ENCODE measurements at regions not wholly inside any gene's neighbourhood (a gene's known extent, or its start where the extent isn't known, plus 50 kb on each side); places are given as distances from the start of the nearest gene placed in this dataset.
"Not testable (repeated sequence)": the region's sequence is repeated elsewhere in the genome, so short reads cannot be mapped to it uniquely, and the experiment has no call there.

DNA sequence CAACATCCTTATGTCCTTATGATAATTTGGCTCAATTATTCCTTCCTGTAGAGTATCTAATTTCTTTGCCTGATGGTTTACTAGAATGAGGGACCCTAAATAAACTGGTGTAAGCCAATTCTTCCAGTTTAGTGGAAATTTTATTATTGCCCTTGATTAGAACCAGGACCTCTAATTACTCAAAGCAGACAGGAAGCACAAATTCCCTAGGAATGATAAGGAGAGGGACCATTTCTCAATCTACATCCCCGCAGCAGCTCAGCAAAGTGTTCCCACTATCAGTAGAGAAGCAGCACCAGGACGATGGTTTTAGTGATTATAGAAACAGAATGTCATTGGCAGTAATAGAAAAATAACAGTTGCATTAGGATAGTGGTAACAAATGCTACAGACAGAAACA, 97.1 kb downstream of the PLPPR4 start:
- Mint-ChIP-seq H3K4me3 (no peak overlapping the region), H3K4me1 (no peaks in the 10 kb centered on the region), H3K36me3 (ENCODE audit: low read depth) (no peaks in the 10 kb centered on the region), H3K27ac (no peak overlapping the region), H3K27me3 (peaks cover 8% of the 10 kb centered on the region), H3K9me3 (no peaks in the 10 kb centered on the region)
- ATAC-seq (replicated peaks): no peak

DNA sequence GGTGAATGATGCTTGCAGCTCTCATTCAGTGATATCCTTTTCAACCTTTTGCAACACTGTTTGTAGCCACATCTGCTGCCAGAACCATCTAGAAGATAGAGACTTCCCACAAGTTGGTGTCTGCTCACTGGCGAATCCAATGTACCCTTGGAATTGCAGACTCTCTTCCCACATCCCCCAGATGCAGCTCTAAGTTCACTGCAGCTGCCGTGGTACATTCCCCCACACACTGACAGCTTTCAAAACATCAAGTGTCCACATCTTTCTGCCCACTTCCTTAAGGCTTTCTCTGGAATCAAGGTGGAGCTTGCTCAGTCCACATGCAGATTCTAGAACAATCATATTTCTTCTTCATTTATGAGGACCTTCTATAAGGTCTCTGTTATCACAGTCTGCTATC, 99.2 kb downstream of the PLPPR4 start:
- Mint-ChIP-seq H3K4me1 (no peaks in the 10 kb centered on the region), H3K27me3 (peaks cover 8% of the 10 kb centered on the region)

DNA sequence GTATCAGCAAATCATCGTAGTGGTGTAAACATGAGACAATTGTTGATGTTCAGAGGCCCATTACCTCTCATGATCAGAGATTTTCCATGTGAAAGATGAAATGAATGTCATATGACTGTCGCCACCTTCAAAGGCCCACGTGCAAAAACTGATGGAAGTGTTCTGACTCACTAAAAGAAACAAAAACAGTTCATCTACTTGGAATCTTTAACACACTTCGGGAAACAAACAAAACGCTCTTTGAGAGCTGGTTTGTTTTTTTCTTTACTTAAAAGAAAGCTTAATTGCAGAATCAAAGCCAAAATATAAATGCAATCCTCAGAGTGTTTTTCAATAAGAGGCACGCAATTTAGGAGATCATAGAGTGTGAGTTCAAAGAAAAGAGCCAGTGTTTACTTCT, 100.8 kb downstream of the PLPPR4 start:
- no peaks in the 10 kb centered on the region for H3K4me1 Mint-ChIP-seq
- no peak overlapping the region for H3K4me3 Mint-ChIP-seq
- no peak for ATAC-seq (replicated peaks)
- no peaks in the 10 kb centered on the region for H3K9me3 Mint-ChIP-seq
- H3K36me3 Mint-ChIP-seq (ENCODE audit: low read depth): no peaks in the 10 kb centered on the region
- H3K27ac Mint-ChIP-seq: no peak overlapping the region
- H3K27me3 Mint-ChIP-seq: peaks cover 5% of the 10 kb centered on the region

More for the DNA sequence above, 99.2 kb downstream of the PLPPR4 start:
- Mint-ChIP-seq H3K27ac (no peak overlapping the region), H3K4me3 (no peak overlapping the region), H3K36me3 (ENCODE audit: low read depth) (no peaks in the 10 kb centered on the region), H3K9me3 (no peaks in the 10 kb centered on the region)
- no peak for ATAC-seq (replicated peaks)

DNA sequence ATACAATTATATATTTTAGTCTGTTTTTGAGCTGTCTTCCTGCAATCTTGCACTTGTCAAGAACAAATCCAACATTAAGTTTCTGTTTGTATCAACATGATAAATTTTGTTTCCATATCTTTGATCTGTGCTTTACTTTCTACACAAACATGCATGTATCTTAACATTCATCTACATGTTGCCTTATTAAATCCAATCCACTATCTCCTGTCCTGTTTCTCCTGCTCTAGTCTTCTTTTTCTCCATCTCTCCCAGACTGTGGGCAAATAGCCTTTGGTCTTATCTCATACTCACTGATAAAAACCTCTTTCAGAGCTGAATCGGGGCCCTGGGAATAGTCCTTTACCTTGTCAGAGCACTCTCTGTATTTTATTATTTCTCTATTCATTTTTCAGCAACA, 101.3 kb downstream of the PLPPR4 start:
- Mint-ChIP-seq H3K9me3 (no peaks in the 10 kb centered on the region), H3K36me3 (ENCODE audit: low read depth) (no peaks in the 10 kb centered on the region), H3K4me1 (no peaks in the 10 kb centered on the region), H3K27me3 (peaks cover 3% of the 10 kb centered on the region), H3K4me3 (no peak overlapping the region), H3K27ac (no peak overlapping the region)
- ATAC-seq (replicated peaks): no peak

DNA sequence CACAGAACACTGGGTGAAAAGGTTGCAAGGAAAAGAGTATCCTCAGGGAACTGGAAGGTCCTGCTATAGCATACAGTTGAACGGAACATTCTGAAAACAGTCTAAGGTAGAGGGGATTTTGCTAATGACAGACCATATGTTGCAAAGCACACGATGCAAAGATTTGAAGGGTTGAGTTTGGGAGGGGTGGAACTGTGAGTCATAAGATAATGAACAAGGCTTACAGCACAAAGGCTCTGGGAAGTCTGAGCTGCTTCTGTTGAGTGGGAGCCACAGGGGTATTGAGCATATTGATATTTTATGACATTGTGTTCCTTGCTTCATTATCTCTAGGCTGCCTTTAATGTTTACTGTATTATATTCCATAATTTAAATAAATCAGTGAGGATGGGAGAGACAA, 104.9 kb downstream of the PLPPR4 start:
- peaks cover 3% of the 10 kb centered on the region for H3K27me3 Mint-ChIP-seq
- no peak overlapping the region for H3K4me3 Mint-ChIP-seq
- no peak for ATAC-seq (replicated peaks)
- H3K4me1 Mint-ChIP-seq: no peaks in the 10 kb centered on the region
- no peak overlapping the region for H3K27ac Mint-ChIP-seq
- no peaks in the 10 kb centered on the region for H3K36me3 Mint-ChIP-seq (ENCODE audit: low read depth)
- H3K9me3 Mint-ChIP-seq: no peaks in the 10 kb centered on the region

DNA sequence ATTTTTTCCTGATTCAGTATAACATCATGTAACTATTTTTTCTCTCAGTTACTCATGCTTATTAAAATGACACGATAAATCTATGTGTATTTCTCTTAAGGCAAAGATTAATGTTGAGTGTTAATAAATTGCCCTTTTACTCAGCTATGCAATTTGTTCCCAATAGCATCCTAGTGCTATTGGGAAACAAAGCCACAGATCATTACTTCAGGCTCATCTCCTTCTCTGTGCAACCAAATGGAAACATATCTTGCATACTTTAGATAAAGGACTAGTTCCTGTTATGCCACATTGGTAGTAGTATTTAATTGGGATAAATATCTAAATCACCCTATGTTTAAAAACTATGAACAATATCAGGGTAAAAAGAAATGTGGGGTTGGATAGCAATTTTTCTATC, 106.2 kb downstream of the PLPPR4 start:
- no peaks in the 10 kb centered on the region for H3K36me3 Mint-ChIP-seq (ENCODE audit: low read depth)
- H3K27ac Mint-ChIP-seq: no peak overlapping the region
- no peaks in the 10 kb centered on the region for H3K9me3 Mint-ChIP-seq

DNA sequence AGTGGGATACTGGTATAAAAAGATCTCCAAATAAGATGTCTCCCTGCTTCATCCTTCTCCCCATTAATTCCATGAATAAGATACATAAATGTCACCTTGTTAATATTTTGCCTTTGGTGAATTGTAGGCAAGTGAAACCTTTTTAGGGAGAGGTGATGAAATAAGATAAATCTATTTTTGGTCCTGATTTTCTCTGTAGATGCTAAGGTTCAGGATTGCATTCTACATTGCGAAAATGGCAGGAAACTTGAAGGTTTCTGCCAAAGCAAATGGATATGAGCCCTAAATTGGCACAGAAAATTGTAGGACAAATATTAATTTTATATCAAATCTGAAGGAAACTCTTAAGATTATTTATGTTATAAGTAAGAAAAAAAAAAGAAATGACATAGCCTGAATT, 107.1 kb downstream of the PLPPR4 start:
- H3K4me1 Mint-ChIP-seq: no peaks in the 10 kb centered on the region
- no peaks in the 10 kb centered on the region for H3K27me3 Mint-ChIP-seq
- no peak overlapping the region for H3K27ac Mint-ChIP-seq
- H3K9me3 Mint-ChIP-seq: no peaks in the 10 kb centered on the region
- no peak overlapping the region for H3K4me3 Mint-ChIP-seq
- H3K36me3 Mint-ChIP-seq (ENCODE audit: low read depth): no peaks in the 10 kb centered on the region
- no peak for ATAC-seq (replicated peaks)

More for the DNA sequence above, 106.2 kb downstream of the PLPPR4 start:
- ATAC-seq (replicated peaks): no peak
- H3K4me3 Mint-ChIP-seq: no peak overlapping the region
- peaks cover 3% of the 10 kb centered on the region for H3K27me3 Mint-ChIP-seq
- no peaks in the 10 kb centered on the region for H3K4me1 Mint-ChIP-seq

DNA sequence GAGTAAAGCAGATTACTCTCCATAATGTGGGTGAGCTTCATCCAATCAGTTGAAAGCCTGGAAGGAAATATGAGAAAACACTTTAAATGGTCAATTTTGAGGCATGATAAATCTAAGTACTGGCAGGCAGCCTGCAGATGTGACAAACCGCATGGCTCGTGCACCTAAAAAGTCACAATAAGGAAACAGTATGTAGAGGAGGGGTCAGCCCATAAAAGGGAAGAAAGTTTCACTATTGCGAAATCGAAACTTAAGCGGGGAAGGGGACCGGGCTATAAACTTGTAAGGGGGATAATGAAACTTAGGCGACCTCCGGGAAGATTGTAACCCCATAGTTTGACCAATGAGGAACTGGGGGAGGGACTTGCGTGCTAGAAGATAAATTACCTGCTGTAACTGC, 109.8 kb downstream of the PLPPR4 start:
- no peak overlapping the region for H3K27ac Mint-ChIP-seq
- no peaks in the 10 kb centered on the region for H3K27me3 Mint-ChIP-seq
- H3K4me3 Mint-ChIP-seq: no peak overlapping the region
- H3K4me1 Mint-ChIP-seq: no peaks in the 10 kb centered on the region
- no peak for ATAC-seq (replicated peaks)
- H3K9me3 Mint-ChIP-seq: no peaks in the 10 kb centered on the region
- no peaks in the 10 kb centered on the region for H3K36me3 Mint-ChIP-seq (ENCODE audit: low read depth)

DNA sequence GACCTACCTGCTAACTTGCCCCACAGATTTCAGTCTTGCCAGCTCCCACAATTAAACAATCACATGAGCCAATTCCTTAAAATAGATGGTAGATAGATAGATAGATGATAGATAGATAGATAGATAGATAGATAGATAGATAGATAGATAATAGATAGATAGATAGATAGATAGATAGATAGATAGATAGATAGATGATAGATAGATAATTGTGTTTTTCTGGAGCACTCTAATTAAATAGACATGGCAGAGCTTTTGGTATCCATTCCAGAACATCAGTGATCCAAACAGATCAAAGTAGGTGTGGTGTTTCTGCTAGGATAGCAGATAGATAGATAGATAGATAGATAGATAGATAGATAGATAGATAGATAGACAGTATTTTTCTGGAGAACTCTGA, 110.4 kb downstream of the PLPPR4 start:
- H3K27me3 Mint-ChIP-seq; H3K4me1 Mint-ChIP-seq; H3K36me3 Mint-ChIP-seq (ENCODE audit: low read depth); ATAC-seq (replicated peaks); H3K9me3 Mint-ChIP-seq; H3K27ac Mint-ChIP-seq; H3K4me3 Mint-ChIP-seq: not testable (repeated sequence)

DNA sequence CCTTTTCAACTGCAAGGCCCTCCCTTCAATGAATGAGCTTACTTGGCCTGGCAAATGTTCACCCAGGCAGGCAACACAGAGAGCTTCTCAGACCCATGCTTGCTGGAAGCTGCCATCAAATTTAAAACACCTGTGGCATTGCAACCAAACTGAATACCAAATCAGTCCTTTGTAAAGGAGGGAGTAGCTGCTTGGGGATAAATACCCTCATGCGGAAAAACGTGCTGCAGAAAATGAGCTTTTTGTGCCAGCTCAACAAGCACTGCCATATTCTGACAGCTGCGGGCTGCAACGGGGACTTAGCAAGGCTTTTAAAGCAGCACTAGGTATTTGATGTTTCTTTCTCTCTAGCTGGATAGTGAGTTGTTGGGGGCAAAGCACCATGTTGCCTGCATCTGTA, 119.7 kb downstream of the PLPPR4 start:
- no peaks in the 10 kb centered on the region for H3K4me1 Mint-ChIP-seq
- H3K36me3 Mint-ChIP-seq (ENCODE audit: low read depth): no peaks in the 10 kb centered on the region
- no peak overlapping the region for H3K27ac Mint-ChIP-seq
- no peak overlapping the region for H3K4me3 Mint-ChIP-seq
- no peak for ATAC-seq (replicated peaks)
- H3K27me3 Mint-ChIP-seq: peaks cover 3% of the 10 kb centered on the region
- no peaks in the 10 kb centered on the region for H3K9me3 Mint-ChIP-seq

DNA sequence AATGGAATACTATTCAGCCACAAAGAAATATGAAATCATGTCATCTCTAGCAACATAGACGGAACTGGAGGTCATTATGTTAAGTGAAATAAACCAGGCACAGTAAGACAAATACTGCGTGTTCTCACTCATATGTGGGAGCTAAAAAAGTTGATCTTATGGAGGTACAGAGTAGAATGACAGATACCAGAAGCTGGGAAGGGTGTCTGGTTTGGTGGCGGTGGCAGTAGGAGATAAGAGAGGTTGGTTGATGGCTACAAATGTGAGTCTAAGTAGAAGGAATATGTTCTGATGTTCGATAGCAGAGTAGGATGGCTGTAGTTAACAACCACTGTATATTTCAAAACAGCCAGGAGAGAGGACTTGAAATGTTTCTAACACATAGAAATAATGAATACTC, 121.6 kb downstream of the PLPPR4 start:
- Mint-ChIP-seq H3K27ac (no peak overlapping the region), H3K9me3 (no peaks in the 10 kb centered on the region), H3K4me1 (no peaks in the 10 kb centered on the region), H3K4me3 (no peak overlapping the region), H3K27me3 (peaks cover 3% of the 10 kb centered on the region), H3K36me3 (ENCODE audit: low read depth) (no peaks in the 10 kb centered on the region)
- ATAC-seq (replicated peaks): no peak

DNA sequence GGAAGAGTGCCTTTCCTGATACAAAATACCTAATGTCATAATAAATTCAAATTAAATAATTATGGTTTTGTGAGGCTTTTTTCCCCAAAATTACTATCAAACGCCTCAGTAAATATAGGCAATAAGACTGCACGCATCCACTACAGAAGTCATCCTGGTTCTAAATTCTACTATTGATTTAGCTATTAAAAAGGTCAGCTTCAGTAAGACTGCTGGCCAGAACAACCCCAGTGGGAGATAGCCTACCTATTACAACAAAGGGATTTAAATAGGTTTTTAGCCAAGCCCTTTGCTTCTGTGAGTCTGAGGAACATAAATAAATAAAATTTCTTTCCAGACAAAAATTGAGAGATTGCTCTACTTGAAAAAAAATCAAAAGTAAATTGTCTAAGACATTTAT, 132.1 kb downstream of the PLPPR4 start:
- H3K4me3 Mint-ChIP-seq: no peak overlapping the region
- no peak overlapping the region for H3K27ac Mint-ChIP-seq
- H3K36me3 Mint-ChIP-seq (ENCODE audit: low read depth): no peaks in the 10 kb centered on the region
- no peak for ATAC-seq (replicated peaks)
- H3K9me3 Mint-ChIP-seq: no peaks in the 10 kb centered on the region
- H3K4me1 Mint-ChIP-seq: no peaks in the 10 kb centered on the region
- H3K27me3 Mint-ChIP-seq: peaks cover 4% of the 10 kb centered on the region

DNA sequence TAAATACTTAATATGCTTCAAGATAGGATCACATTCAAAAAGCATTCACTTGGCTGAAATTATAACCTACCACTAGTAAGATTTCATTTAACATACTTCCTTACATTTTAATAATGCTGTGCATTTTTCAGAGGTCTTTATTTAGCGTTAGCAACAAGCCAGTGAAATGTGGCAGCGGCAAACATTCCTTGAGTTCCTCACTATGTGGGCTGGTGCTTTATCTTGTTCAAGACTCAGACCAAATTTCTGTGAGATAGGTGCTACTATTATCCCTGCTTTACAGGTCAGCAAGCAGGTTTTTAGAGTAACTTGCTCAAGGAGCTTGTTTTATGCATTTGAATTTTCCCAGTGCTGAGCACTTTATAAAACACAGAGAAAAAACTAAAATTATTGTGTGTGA, 132.7 kb downstream of the PLPPR4 start:
- H3K4me1 Mint-ChIP-seq: no peaks in the 10 kb centered on the region
- no peaks in the 10 kb centered on the region for H3K36me3 Mint-ChIP-seq (ENCODE audit: low read depth)
- no peak overlapping the region for H3K4me3 Mint-ChIP-seq
- H3K9me3 Mint-ChIP-seq: no peaks in the 10 kb centered on the region
- H3K27me3 Mint-ChIP-seq: peaks cover 4% of the 10 kb centered on the region
- no peak overlapping the region for H3K27ac Mint-ChIP-seq
- ATAC-seq (replicated peaks): no peak

DNA sequence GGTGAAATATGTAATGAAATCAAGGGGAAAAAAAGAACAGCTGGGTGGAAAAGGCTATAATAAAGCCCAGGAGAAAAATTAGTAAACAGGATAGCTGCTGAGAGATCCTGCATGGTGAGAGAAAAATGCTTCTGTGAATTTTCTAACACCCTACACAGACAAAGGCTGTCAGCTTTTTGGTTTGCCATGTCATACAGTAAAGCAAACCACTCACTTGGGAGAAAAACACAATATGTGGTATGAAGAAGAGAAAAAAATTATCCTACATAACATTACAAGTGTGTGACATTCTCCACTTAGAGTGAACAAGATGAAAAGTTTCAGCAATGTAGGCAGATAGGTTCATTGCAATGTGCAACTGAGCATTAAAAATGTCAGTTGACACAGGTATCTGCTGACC, 133.6 kb downstream of the PLPPR4 start:
- Mint-ChIP-seq H3K4me3 (no peak overlapping the region), H3K4me1 (no peaks in the 10 kb centered on the region), H3K27me3 (peaks cover 4% of the 10 kb centered on the region), H3K9me3 (no peaks in the 10 kb centered on the region), H3K27ac (no peak overlapping the region), H3K36me3 (ENCODE audit: low read depth) (no peaks in the 10 kb centered on the region)
- ATAC-seq (replicated peaks): no peak

DNA sequence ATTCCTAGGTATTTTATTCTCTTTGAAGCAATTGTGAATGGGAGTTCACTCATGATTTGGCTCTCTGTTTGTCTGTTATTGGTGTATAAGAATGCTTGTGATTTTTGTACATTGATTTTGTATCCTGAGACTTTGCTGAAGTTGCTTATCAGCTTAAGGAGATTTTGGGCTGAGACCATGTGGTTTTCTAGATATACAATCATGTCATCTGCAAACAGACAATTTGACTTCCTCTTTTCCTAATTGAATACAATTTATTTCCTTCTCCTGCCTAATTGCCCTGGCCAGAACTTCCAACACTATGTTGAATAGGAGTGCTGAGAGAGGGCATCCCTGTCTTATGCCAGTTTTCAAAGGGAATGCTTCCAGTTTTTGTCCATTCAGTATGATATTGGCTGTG, 137.3 kb downstream of the PLPPR4 start:
- not testable (repeated sequence) for ATAC-seq (replicated peaks); H3K9me3 Mint-ChIP-seq; H3K4me1 Mint-ChIP-seq; H3K36me3 Mint-ChIP-seq (ENCODE audit: low read depth); H3K4me3 Mint-ChIP-seq; H3K27ac Mint-ChIP-seq; H3K27me3 Mint-ChIP-seq

DNA sequence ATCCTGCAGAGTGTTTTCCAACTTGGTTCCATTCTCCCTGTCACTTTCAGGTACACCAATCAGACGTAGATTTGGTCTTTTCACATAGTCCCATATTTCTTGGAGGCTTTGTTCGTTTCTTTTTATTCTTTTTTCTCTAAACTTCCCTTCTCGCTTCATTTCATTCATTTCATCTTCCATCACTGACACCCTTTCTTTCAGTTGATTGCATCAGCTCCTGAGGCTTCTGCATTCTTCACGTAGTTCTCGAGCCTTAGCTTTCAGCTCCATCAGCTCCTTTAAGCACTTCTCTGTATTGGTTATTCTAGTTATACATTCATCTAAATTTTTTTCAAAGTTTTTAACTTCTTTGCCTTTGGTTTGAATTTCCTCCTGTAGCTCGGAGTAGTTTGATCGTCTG, 140.1 kb downstream of the PLPPR4 start:
- not testable (repeated sequence) for H3K4me3 Mint-ChIP-seq; H3K4me1 Mint-ChIP-seq; H3K27me3 Mint-ChIP-seq; ATAC-seq (replicated peaks); H3K36me3 Mint-ChIP-seq (ENCODE audit: low read depth); H3K9me3 Mint-ChIP-seq; H3K27ac Mint-ChIP-seq
